ENCODE measurements at regions not wholly inside any gene's neighbourhood (a gene's known extent, or its start where the extent isn't known, plus 50 kb on each side); places are given as distances from the start of the nearest gene placed in this dataset.
"Not testable (repeated sequence)": the region's sequence is repeated elsewhere in the genome, so short reads cannot be mapped to it uniquely, and the experiment has no call there.

GRCh38 chr1:178643349-178643748 is 81.7 kb upstream of the RALGPS2 start:
- no peak for DNase-seq (ENCODE audit: low read depth)

DNA sequence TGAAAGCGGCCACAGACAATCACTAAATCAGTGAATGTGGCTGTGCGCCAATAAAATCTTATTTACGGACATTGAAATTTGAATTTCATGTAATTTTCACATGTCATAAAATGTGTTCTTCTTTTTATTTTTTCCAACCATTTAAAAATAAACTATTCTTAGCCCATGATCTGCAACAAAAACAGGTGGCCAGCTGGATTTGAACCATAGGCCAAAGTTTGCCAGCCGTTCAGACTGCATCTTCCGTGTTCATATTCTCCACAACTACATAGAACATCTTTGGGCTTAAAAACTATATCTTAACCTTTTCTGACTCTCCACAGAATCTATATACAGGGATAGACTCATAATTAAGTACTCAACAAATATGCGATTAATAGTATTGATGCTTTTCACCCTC is 81.2 kb upstream of the RALGPS2 start:
- DNase-seq (ENCODE audit: low read depth), result no peak

DNA sequence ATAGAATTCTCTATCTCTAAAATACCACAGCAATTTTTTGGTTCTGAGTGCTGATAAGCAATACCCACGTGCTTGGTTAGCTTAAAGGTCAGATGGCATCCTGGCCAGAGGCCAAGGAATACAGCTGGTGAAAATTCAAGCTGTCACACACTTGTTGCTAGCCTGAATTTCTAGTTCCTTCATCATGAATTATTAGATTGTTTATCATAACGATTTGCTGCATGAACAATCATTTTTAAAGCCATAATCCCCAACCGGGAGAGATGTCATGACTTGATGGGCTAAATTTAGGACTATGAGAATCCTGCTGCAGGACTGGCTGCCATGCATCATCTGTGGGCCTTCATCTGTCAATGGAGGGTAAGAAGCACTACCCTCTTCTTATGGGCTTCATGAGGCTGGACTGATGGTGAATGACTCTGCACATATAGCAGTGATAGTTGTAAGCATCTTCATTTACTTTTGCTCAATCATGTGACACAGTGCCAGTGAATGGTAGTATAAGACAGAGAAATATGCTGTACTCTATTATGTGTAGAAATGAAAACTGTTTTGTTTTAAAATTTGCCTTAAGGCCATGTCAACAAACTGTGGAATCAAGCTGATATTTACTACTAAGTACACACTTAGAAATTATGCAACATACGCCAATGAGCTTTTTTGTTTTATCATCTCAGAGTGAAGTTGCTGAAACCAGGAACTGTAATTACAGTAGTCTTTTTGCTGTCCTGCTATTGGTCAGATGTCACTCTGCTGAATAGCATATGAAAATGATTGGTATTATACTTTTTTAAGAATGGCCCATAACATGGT is 80.5 kb upstream of the RALGPS2 start:
- DNase-seq (ENCODE audit: low read depth), result peak; percentile 54

DNA sequence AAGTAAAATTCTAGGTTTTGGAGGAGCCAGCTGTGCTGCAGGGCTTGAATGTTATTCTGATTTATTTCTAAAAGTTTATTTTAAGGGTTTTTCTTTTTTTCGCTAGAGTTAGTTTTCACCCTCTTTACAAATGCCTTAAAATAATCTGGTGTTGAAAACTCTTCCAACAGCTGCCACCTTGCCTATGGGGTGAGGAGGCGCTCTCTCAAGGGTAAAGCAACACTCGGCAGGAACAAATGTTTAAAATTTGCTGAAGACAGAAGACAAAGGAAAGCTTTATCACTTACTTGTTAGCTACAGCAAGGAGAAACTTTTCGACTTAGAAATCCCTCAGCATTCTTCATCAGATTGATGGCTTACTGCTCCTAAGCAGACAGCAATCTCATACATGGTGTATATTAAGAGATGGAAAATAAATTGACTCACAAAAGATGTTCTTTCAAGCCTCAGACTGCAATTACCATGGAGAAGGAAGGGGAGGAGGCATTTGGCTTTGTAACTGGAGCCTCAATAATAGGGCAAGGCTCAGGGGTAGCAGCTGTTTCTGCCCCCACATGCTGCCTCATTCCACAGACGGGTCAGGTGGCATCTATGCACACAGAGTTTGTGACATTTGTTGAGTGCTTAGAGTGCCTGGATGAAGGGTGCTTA is 79.8 kb upstream of the RALGPS2 start:
- no peak for DNase-seq (ENCODE audit: low read depth)

DNA sequence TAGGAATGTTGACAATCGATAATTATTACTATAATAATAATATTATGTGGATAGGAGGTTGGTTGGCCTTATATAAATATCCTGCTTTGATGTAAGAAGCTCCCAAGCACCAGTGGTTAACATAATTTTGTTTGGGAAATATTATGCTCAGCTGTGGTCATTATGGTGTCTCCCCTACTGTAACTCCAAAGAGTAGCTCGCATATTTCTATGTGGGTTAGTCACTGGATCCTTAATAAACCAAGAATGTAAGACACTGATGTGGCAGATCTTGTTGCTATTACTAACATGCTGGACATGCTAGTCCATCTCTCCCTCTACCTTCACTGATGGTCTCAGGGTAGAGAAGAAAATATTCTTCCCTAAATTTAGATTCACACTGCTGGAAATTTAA is 79.2 kb upstream of the RALGPS2 start:
- peak; percentile 95 for DNase-seq (ENCODE audit: low read depth)

- peak; percentile 61 for DNase-seq (ENCODE audit: low read depth)
Measured at GRCh38 chr1:178646821-178647220, 78.2 kb upstream of the RALGPS2 start.

DNA sequence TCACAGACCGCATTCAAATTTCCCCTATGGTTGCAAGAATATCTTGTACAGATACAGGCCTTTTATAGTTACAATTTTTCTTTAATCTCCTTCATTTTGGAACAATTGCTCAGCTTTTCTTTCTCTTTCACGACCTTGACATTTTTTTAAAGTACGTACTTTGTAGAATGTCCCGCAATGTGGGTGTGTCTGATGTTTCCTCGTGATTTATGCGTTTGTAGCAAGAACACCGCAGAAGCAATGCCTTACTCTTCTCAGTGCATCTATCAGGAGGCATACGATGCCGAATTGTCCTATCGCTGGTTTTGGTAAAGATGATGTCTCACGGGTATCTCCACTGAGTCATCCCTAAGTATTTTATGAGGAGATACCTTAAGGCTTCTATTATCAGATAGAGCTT is 76.9 kb upstream of the RALGPS2 start:
- DNase-seq (ENCODE audit: low read depth), result no peak

- peak; percentile 83 for DNase-seq (ENCODE audit: low read depth)
Measured at GRCh38 chr1:178649582-178650350, 75.3 kb upstream of the RALGPS2 start.

GRCh38 chr1:178650934-178651511 is 74.0 kb upstream of the RALGPS2 start:
- peak; percentile 89 for DNase-seq (ENCODE audit: low read depth)

- peak; percentile 51 for DNase-seq (ENCODE audit: low read depth)
Measured at GRCh38 chr1:178651742-178652141, 73.3 kb upstream of the RALGPS2 start.

DNA sequence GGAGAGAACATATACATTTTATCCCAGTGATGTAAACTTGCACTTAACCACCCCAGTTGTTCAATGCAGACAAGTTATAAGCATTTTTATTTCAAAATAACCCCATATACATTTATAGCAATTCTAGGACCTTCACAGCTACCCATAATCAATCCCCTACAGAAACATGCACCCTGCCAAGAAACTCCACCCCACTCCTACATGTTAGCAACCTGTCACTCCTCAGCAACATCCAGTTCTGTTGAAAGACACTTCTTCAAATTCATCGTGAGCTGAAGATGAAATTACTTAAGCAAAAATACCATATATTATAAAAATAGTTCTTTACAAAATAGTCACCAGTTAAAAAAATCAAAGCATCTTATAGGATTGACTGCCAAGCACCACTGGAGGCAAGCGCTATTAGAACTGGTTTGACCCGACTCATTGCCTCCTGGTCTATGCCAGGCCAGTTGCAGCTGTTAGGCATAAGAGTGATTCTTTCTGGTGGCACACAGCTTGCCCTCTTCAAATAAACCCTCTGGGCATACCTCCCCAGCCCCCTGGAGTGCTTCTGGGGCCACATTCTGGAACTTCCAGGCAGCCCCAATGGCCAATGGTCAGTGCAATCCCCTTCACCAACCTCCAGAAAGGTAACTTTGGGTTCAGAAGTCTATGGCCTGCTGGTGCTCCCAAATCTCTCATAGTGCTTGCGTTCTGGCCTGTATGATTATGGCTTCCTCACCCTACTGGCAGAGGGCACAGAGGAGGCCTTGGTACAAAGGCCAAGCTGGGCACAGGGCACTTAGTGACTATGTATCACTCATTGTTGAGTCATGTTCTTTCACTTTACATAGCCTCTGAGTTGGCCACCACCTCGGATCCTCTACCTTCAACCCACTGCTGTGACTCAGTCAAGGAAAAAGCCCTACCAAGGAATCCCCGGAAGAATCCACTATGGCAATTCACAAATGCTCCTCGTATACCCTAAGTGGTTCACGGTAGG is 72.2 kb upstream of the RALGPS2 start:
- peak; percentile 53 for DNase-seq (ENCODE audit: low read depth)

GRCh38 chr1:178659789-178660208 is 65.2 kb upstream of the RALGPS2 start:
- no peak for DNase-seq (ENCODE audit: low read depth)

GRCh38 chr1:178660461-178660860 is 64.6 kb upstream of the RALGPS2 start:
- no peak for DNase-seq (ENCODE audit: low read depth)

- DNase-seq (ENCODE audit: low read depth), result no peak
Measured at GRCh38 chr1:178664278-178664677, 60.8 kb upstream of the RALGPS2 start.

DNA sequence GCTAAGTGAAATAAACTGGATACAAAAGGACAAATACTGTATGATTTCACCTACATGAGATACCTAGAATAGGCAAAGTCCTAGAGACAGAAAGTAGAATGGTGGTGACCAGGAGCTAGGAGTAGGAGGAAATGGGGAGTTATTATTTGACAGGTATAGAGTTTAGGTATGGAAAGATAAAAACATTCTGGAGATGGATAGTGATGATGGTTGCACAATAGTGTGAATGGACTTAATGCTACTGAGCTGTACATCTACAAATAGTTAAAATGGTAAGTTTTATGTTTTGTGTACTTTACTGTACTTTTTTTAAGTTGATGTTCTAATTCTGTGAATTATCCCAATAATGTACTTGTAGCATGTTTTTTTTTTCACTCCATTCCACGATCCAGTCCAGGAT is 59.5 kb upstream of the RALGPS2 start:
- DNase-seq (ENCODE audit: low read depth), result no peak

- DNase-seq (ENCODE audit: low read depth), result not testable (repeated sequence)
Measured at GRCh38 chr1:178666891-178667290, 58.2 kb upstream of the RALGPS2 start.

DNA sequence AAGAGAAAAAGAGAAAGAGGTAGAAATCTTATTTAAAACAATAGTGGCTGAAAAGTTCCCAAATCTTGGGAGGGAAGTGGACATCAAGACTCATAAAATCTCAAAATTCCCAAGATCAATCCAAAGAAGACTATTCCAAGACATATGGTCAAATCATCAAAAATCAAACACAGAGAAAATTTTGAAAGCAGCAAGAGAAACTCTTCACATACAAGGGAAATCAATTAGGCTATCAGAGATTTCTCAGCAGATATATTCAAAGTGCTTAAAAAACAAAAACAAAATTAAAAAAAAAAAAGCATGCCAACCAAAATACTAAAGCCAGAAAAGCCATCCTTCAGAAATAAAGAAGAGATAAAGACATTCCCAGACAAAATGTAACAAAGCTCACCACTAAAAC is 52.6 kb upstream of the RALGPS2 start:
- DNase-seq (ENCODE audit: low read depth), result no peak

DNA sequence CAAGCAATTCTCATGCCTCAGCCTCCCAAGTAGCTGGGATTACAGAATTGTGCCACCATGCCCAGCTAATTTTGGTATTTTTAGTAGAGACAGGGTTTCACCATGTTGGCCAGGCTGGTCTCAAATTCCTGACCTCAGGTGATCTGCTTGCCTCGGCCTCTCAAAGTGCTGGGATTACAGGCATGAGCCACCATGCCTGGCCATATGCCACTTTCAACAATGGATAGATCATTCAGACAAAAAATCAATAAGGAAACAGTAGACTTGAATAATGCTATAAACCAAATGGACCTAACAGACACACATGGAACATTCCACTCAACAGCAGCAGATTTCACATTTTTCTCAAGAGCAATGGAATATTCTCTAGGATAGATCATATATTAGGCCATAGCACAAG is 50.5 kb upstream of the RALGPS2 start:
- DNase-seq (ENCODE audit: low read depth), result not testable (repeated sequence)

Measured in EH (cell line).